Endothelial cell of umbilical vein (primary cell): ENCODE measurements at regions not wholly inside any gene's neighbourhood (a gene's known extent, or its start where the extent isn't known, plus 50 kb on each side); places are given as distances from the start of the nearest gene placed in this dataset.

Experiments used
- CTCF ChIP-seq, 2 donors: IDR thresholded peaks; 1 replicate in 1 of 2; 2 replicates in 1 of 2; pipeline ENCODE4 v1.5.1; 2011; ENCODE audit warnings: low read length in 2 of 2, mild to moderate bottlenecking in 2 of 2, moderate library complexity in 2 of 2, control low read depth in 1 of 2, inconsistent platforms in 1 of 2, low read depth in 1 of 2; ENCODE audit not compliant: insufficient read depth in 1 of 2; ENCODE audit errors: extremely low read depth in 1 of 2
- EZH2 ChIP-seq: IDR thresholded peaks from 2 replicates; pipeline ENCODE4 v1.6.1; 2012; ENCODE audit warnings: borderline replicate concordance, low read depth, mild to moderate bottlenecking, moderate library complexity, low read length, inconsistent platforms; ENCODE audit not compliant: severe bottlenecking
- GATA2 ChIP-seq: IDR thresholded peaks from 2 replicates; pipeline ENCODE4 v1.7.0; 2011; ENCODE audit warnings: low read depth, mild to moderate bottlenecking, moderate library complexity, mixed read lengths, low read length; ENCODE audit not compliant: insufficient read length, insufficient read depth
- JUN ChIP-seq: IDR thresholded peaks from 2 replicates; pipeline ENCODE4 v1.6.1; 2011; ENCODE audit warnings: borderline replicate concordance, low read depth; ENCODE audit not compliant: insufficient read length, insufficient read depth
- MAX ChIP-seq: IDR thresholded peaks from 2 replicates; pipeline ENCODE4 v1.6.1; 2011; ENCODE audit not compliant: insufficient read depth, insufficient read length
- MYC ChIP-seq: IDR thresholded peaks from one replicate; pipeline ENCODE4 v1.6.1; 2011; ENCODE audit warnings: mild to moderate bottlenecking, low read depth, low read length
- POLR2A ChIP-seq: IDR thresholded peaks from 2 replicates; pipeline ENCODE4 v1.6.1; 2012; ENCODE audit warnings: low read depth, mild to moderate bottlenecking, control low read depth, low read length
- POLR2AphosphoS5 ChIP-seq: IDR thresholded peaks from 2 replicates; pipeline ENCODE4 v1.6.1; 2012; ENCODE audit warnings: low read depth, mild to moderate bottlenecking, control low read depth, low read length, moderate library complexity; ENCODE audit not compliant: insufficient read depth

DNA sequence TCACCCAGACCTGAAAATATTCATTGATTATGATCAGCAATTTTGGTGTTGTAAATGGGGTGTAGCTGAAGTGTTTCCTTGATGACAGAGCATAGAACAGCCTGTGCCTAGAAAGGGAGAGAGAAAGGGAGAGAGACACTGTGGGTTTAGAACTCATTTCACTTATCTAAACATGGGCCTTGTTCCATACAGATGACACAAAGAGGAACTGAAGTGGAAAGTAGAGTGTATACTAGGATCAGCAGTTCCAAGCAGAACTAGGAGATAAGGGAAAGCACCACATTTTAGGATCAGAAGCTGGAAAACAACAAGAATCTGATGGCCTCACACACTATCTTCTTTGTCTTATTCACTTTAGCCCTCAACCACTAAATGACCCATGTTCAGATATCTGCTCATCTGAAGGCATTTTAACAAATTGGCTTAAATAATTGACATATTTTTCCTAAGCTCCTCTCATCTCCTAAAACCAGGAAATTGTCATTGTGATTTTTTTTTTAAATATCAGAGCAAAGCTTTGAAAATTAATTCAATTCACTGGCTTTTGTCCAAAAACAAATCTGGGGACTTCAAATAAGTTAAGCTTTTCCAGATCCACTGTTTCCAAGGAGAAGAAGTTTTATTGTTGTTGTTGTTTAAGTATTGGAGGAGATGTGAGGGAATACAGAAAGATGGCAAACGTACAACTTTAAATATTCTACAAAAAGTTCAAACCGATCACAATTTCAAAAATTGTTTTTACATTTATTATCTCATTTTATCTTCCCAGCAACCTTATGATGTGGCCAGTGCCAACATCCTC lies 103.8 kb downstream of the LYPLAL1 start:
- no peak for TF ChIP-seq POLR2AphosphoS5
- no peak for TF ChIP-seq CTCF (IDR thresholded peaks at IDR 0.05; ENCODE audit: extremely low read depth in 1 of 2, insufficient read depth in 1 of 2, low read depth in 1 of 2, low read length in 2 of 2)
- no peak for TF ChIP-seq GATA2
- TF ChIP-seq EZH2: no peak
- TF ChIP-seq POLR2A: no peak
- TF ChIP-seq JUN: no peak
- TF ChIP-seq MAX: no peak
- no peak for TF ChIP-seq MYC
